HCT116 (cell line): ENCODE measurements at regions not wholly inside any gene's neighbourhood (a gene's known extent, or its start where the extent isn't known, plus 50 kb on each side); places are given as distances from the start of the nearest gene placed in this dataset.

Experiments used
- ATAC-seq: fragments of 200-7000 bp; cut with Tn5 transposase; 2 replicates; pipeline ENCODE4 v1.9.1; 2020; ENCODE audit warnings: mild to moderate bottlenecking, moderate library complexity
- BruUV-seq: library from RNA; stranded (reverse); fragments of 400-500 nt; replicated peaks from 2 replicates; lab custom pipeline; 2021; lab: Mats Ljungman, UMichigan
- CTCF ChIA-PET: fragments of 300-600 bp; sonication (Branson Sonifier 250); formaldehyde crosslinking; loops from one replicate; lab custom pipeline; 2021; ENCODE audit warnings: antibody characterized with exemption; lab: Charles Lee
- POLR2A ChIA-PET: fragments of 300-600, 350-600 bp; sonication (Branson Sonifier 250); formaldehyde crosslinking; loops from one replicate; lab custom pipeline; 2021; ENCODE audit warnings: antibody characterized with exemption; lab: Charles Lee
- RAD21 ChIA-PET, 2 experiments: fragments of 300-600 bp; sonication (Branson Sonifier 250); formaldehyde crosslinking; loops; one replicate each; lab custom pipeline; 2023; ENCODE audit warnings: low total read pairs in 2 of 2; ENCODE audit not compliant: uncharacterized antibody in 2 of 2, unreplicated experiment in 2 of 2, low non-redundant PET in 1 of 2; lab: Charles Lee
- DNase-seq: peaks from one replicate; pipeline ENCODE4 v3.0.0-alpha.2; 2010; ENCODE audit warnings: low read depth, low spot score
- H2AFZ ChIP-seq: fragments of 200-600 bp; shearing (Covaris generic), sonication (generic); 2 replicates; pipeline ENCODE4 v1.6.1; 2017; ENCODE audit warnings: low read depth, mixed run types, mixed read lengths, antibody characterized with exemption, low read length; ENCODE audit not compliant: poor library complexity, severe bottlenecking
- H3K27ac ChIP-seq: 2 replicates; pipeline ENCODE4 v1.5.1; 2012; ENCODE audit warnings: low read depth, low read length
- H3K27me3 ChIP-seq: fragments of 200-600 bp; sonication (generic); 2 replicates; pipeline ENCODE4 v1.6.1; 2016; ENCODE audit warnings: mixed run types, low read length, mixed read lengths; ENCODE audit not compliant: insufficient read depth
- H3K36me3 ChIP-seq, 2 experiments: fragments of 200-500 bp in 1 of 2; fragments of 200-600 bp in 1 of 2; sonication (Bioruptor generic) in 1 of 2; sonication (generic) in 1 of 2; 2 replicates each; pipeline versions ENCODE4 v1.5.1 to v1.6.1; 2014 to 2016; ENCODE audit warnings: low read length in 2 of 2, inconsistent platforms in 1 of 2, mixed read lengths in 1 of 2, mixed run types in 1 of 2; ENCODE audit not compliant: insufficient read depth in 2 of 2, control insufficient read depth in 1 of 2
- H3K4me1 ChIP-seq, 2 experiments: fragments of 200-600 bp in 1 of 2; sonication (generic) in 1 of 2; 2 replicates each; pipeline versions ENCODE4 v1.5.1 to v1.6.1; 2012 to 2017; ENCODE audit warnings: low read length in 2 of 2, inconsistent platforms in 1 of 2, mild to moderate bottlenecking in 1 of 2, mixed read lengths in 1 of 2, mixed run types in 1 of 2, moderate library complexity in 1 of 2; ENCODE audit not compliant: insufficient read depth in 2 of 2, control insufficient read depth in 1 of 2
- H3K4me2 ChIP-seq: fragments of 200-600 bp; sonication (generic); 2 replicates; pipeline ENCODE4 v1.6.1; 2017; ENCODE audit warnings: mixed run types, low read length, mixed read lengths
- H3K4me3 ChIP-seq, 2 experiments: fragments of 200-600 bp in 1 of 2; sonication (generic) in 1 of 2; replicated peaks in 1 of 2; 2 replicates each; pipeline ENCODE4 v1.5.1; 2011 to 2016; ENCODE audit warnings: low read length in 2 of 2, control low read depth in 1 of 2, low read depth in 1 of 2, mild to moderate bottlenecking in 1 of 2, mixed read lengths in 1 of 2, mixed run types in 1 of 2
- H3K79me2 ChIP-seq: fragments of 200-600 bp; sonication (generic); 2 replicates; pipeline ENCODE4 v1.6.1; 2017; ENCODE audit warnings: mild to moderate bottlenecking, mixed run types, low read length, moderate library complexity, mixed read lengths; ENCODE audit not compliant: insufficient read depth
- H3K9ac ChIP-seq: fragments of 200-600 bp; sonication (generic); 2 replicates; pipeline ENCODE4 v1.6.1; 2016; ENCODE audit warnings: low read length, mixed read lengths
- H3K9me2 ChIP-seq: fragments of 200-600 bp; sonication (generic), shearing (Covaris generic); 2 replicates; pipeline ENCODE4 v1.6.1; 2017; ENCODE audit warnings: mixed run types, mild to moderate bottlenecking, moderate library complexity; ENCODE audit not compliant: insufficient read depth
- H3K9me3 ChIP-seq, 2 experiments: fragments of 200-500 bp in 1 of 2; fragments of 200-600 bp in 1 of 2; sonication (Bioruptor generic) in 1 of 2; sonication (generic) in 1 of 2; 2 replicates each; pipeline ENCODE4 v1.6.1; 2014 to 2017; ENCODE audit warnings: low read length in 2 of 2, mixed read lengths in 2 of 2, inconsistent platforms in 1 of 2, low read depth in 1 of 2, mild to moderate bottlenecking in 1 of 2, mixed run types in 1 of 2, moderate library complexity in 1 of 2; ENCODE audit not compliant: control insufficient read depth in 1 of 2, insufficient read depth in 1 of 2
- H4K20me1 ChIP-seq: fragments of 200-600 bp; sonication (generic), shearing (Covaris generic); 2 replicates; pipeline ENCODE4 v1.6.1; 2017; ENCODE audit warnings: mixed run types, mild to moderate bottlenecking, moderate library complexity; ENCODE audit not compliant: insufficient read depth
- ATF3 ChIP-seq: IDR thresholded peaks from 2 replicates; pipeline ENCODE4 v1.6.1; 2012
- CEBPB ChIP-seq: IDR thresholded peaks from 2 replicates; pipeline ENCODE4 v1.6.1; 2012; ENCODE audit warnings: low read depth
- CTCF ChIP-seq, 3 experiments: fragments of 200-600 bp in 1 of 3; sonication (generic) in 1 of 3; IDR thresholded peaks in 2 of 3; conservative IDR thresholded peaks in 1 of 3; 2 replicates each; pipeline ENCODE4 v1.5.1; 2012 to 2017; ENCODE audit warnings: low read depth in 2 of 3, low read length in 2 of 3, antibody characterized with exemption in 1 of 3, borderline replicate concordance in 1 of 3, control low read depth in 1 of 3, mild to moderate bottlenecking in 1 of 3, mixed read lengths in 1 of 3, mixed run types in 1 of 3, moderate library complexity in 1 of 3; ENCODE audit not compliant: insufficient read depth in 1 of 3
- ELF1 ChIP-seq: IDR thresholded peaks from 2 replicates; pipeline ENCODE4 v1.6.1; 2012; ENCODE audit warnings: low read depth, borderline replicate concordance
- FOSL1 ChIP-seq: IDR thresholded peaks from 2 replicates; pipeline ENCODE4 v1.6.1; 2012; ENCODE audit warnings: low read depth
- JUND ChIP-seq: IDR thresholded peaks from 2 replicates; pipeline ENCODE4 v1.6.1; 2012
- MAX ChIP-seq: IDR thresholded peaks from 2 replicates; pipeline ENCODE4 v1.6.1; 2012
- POLR2A ChIP-seq: IDR thresholded peaks from 2 replicates; pipeline ENCODE4 v1.7.0; 2011; ENCODE audit warnings: borderline replicate concordance; ENCODE audit not compliant: insufficient read depth, insufficient read length; ENCODE audit errors: extremely low read depth
- RAD21 ChIP-seq: IDR thresholded peaks from 2 replicates; pipeline ENCODE4 v1.6.1; 2012; ENCODE audit warnings: low read depth, mild to moderate bottlenecking
- ZNF274 ChIP-seq: fragments of 200-500 bp; sonication (Bioruptor generic); IDR thresholded peaks from 2 replicates; pipeline ENCODE4 v1.6.1; 2014; ENCODE audit warnings: mild to moderate bottlenecking, low read depth, low read length, inconsistent platforms
- intact Hi-C: fragments of 100-400 bp; cut with micrococcal nuclease; formaldehyde crosslinking; loops from 2 replicates; pipeline ENCODE4 v1.10.0; 2022
- TF ChIP-seq, protein P1 (sequence below): IDR thresholded peaks from 2 replicates; pipeline ENCODE4 v1.6.1; 2012; ENCODE audit warnings: low read depth

DNA sequence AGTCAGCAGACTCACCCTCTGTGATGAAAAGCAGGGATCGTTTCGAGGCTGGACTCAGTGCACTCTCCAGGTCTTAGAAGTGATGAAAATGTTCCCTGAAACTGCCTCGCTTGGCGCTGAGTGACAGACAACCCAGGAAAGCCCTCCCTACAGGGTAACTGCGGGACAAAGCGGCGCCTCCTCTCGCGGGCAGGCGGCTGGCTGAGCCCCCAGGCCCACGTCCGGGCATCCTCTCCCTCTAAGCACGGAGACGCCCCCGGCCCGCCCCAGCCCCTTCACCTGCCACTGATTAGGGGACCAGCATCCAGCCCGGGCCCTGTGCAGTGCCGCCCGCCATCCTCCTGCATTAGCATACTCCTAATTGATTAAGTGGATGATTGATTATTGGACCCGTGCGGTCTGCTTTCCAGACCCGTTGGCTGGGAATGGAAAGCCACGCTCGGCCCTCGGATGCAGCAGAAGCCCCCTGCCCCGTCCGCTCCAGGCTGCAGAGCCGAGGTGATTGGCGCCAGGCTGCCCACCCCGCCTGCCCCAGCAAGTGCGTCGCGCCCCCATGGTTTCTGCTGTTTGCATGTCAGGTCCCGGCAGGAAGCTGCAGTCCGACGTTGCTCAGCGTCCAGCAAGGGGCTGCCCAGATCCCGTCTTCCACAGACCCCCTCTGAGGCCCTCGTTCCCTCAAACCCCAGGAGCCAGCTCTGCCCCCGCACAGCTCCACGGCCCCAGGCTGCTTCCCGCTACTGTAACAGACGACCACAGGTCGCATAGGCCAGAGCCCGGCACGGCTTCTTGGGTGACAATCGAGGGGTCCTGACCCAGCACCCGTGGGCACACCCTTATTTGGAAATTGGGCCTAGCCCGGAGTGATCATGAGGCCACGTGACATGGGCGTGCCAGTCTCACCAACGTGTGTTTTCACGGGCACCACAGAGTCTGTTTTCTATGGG is 131.6 kb downstream of the DLL1 start:
- intact Hi-C loops, result no loop called here
- H3K36me3 ChIP-seq, result no peaks in the 10 kb centered on the region
- BruUV-seq, result no TSS peak
- POLR2A ChIA-PET, result no interaction called here
- peak overlapping the region; percentile 70 for H3K9ac ChIP-seq
- no peak overlapping the region for H2AFZ ChIP-seq
- H3K4me1 ChIP-seq, result peaks cover 7 to 10% of the 10 kb centered on the region in 2 experiments; a peak in 3 of 4 replicates
- TF ChIP-seq ATF3 (no peak), MAX (no peak)
- RAD21 ChIA-PET, result no interaction called here
- no peaks in the 10 kb centered on the region for H3K79me2 ChIP-seq
- H3K27me3 ChIP-seq, result no peaks in the 10 kb centered on the region
- H3K9me3 ChIP-seq, result no peaks in the 10 kb centered on the region
- CTCF ChIA-PET, result no interaction called here
- no peaks in the 10 kb centered on the region for H4K20me1 ChIP-seq
- no peaks in the 10 kb centered on the region for H3K9me2 ChIP-seq
- H3K27ac ChIP-seq, result peak overlapping the region; percentile 62
- ATAC-seq (peak; percentile 58), DNase-seq (no peak)
- H3K4me2 ChIP-seq, result peak overlapping the region; percentile 96
- peak overlapping the region; percentile 88 to 91 for H3K4me3 ChIP-seq

DNA sequence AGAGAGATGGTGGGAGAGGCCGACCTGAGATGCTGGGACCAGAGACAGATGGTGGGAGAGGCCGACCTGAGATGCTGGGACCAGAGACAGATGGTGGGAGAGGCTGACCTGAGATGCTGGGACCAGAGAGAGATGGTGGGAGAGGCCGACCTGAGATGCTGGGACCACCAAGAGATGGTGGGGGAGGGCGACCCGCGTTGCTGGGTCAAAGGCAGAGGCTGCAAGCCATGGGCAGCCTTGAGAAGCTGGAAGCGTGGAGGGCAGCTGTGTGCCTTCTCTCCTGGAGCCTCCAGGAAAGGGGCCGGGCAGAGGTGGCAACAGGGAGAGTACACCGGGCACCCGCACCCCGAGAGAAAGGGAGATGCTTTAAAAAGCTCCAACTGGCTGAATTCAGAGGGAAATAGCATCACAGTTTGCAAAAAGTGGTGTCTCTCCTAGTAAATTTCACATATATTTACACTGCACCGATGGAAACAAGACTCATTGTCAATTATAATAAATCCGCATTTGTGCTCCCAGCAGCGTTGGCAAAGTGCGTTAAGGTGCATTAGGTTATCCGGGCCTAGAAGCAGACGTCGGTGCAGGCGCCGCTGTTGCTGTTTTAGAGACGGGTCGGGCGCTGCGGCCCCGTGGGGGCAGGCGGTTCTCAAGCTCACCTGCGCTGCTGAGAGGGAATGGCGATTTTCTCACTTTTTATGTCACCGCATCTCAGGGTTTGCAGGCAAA is 132.4 kb downstream of the DLL1 start:
- ChIA-PET POLR2A (no interaction called here), RAD21 (no interaction called here), CTCF (no interaction called here)
- no peaks in the 10 kb centered on the region for H4K20me1 ChIP-seq
- BruUV-seq, result no TSS peak
- no peaks in the 10 kb centered on the region for H3K9me2 ChIP-seq
- 0 out of 2 replicates have a peak overlapping the region, but pooled peaks have one; percentile 70 for H3K9ac ChIP-seq
- H3K9me3 ChIP-seq, result no peaks in the 10 kb centered on the region
- no peaks in the 10 kb centered on the region for H3K27me3 ChIP-seq
- H3K4me3 ChIP-seq, result no peak overlapping the region
- ATAC-seq (no peak), DNase-seq (no peak)
- H3K4me1 ChIP-seq, result peaks cover 11 to 16% of the 10 kb centered on the region in 2 experiments
- peak overlapping the region; percentile 96; the same call in 1 of the 2 replicates for H3K4me2 ChIP-seq
- intact Hi-C loops, result no loop called here
- H2AFZ ChIP-seq, result no peak overlapping the region
- H3K79me2 ChIP-seq, result no peaks in the 10 kb centered on the region
- H3K27ac ChIP-seq, result no peak overlapping the region
- H3K36me3 ChIP-seq, result no peaks in the 10 kb centered on the region
- no peak for TF ChIP-seq JUND
- no peak for TF ChIP-seq ATF3
- TF ChIP-seq RAD21, result no peak
- no peak for TF ChIP-seq ZNF274
- no peak for TF ChIP-seq ELF1
- no peak for TF ChIP-seq FOSL1
- TF ChIP-seq, protein P1, sequence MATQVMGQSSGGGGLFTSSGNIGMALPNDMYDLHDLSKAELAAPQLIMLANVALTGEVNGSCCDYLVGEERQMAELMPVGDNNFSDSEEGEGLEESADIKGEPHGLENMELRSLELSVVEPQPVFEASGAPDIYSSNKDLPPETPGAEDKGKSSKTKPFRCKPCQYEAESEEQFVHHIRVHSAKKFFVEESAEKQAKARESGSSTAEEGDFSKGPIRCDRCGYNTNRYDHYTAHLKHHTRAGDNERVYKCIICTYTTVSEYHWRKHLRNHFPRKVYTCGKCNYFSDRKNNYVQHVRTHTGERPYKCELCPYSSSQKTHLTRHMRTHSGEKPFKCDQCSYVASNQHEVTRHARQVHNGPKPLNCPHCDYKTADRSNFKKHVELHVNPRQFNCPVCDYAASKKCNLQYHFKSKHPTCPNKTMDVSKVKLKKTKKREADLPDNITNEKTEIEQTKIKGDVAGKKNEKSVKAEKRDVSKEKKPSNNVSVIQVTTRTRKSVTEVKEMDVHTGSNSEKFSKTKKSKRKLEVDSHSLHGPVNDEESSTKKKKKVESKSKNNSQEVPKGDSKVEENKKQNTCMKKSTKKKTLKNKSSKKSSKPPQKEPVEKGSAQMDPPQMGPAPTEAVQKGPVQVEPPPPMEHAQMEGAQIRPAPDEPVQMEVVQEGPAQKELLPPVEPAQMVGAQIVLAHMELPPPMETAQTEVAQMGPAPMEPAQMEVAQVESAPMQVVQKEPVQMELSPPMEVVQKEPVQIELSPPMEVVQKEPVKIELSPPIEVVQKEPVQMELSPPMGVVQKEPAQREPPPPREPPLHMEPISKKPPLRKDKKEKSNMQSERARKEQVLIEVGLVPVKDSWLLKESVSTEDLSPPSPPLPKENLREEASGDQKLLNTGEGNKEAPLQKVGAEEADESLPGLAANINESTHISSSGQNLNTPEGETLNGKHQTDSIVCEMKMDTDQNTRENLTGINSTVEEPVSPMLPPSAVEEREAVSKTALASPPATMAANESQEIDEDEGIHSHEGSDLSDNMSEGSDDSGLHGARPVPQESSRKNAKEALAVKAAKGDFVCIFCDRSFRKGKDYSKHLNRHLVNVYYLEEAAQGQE, result no peak
- TF ChIP-seq POLR2A, result no peak
- no peak for TF ChIP-seq CEBPB
- no peak for TF ChIP-seq CTCF (IDR thresholded peaks at IDR 0.05 in 2 of 3, conservative IDR thresholded peaks at IDR 0.05 in 1 of 3; ENCODE audit: borderline replicate concordance in 1 of 3, insufficient read depth in 1 of 3, low read depth in 2 of 3, low read length in 2 of 3)
